HepG2 (cell line): ENCODE measurements at regions not wholly inside any gene's neighbourhood (a gene's known extent, or its start where the extent isn't known, plus 50 kb on each side); places are given as distances from the start of the nearest gene placed in this dataset.
A peak's percentile ranks its signal among the peaks of the same experiment; 100 is the strongest.

ENCODE experiments used
- AKAP8 ChIP-seq: sonication (generic); formaldehyde crosslinking; IDR thresholded peaks from 2 replicates; pipeline ENCODE4 v1.5.1; 2020; ENCODE audit warnings: mild to moderate bottlenecking, missing genetic modification reagents
- DMAP1 ChIP-seq: IDR thresholded peaks from 2 replicates; pipeline ENCODE4 v1.6.1; 2016
- ERF ChIP-seq: IDR thresholded peaks from 2 replicates; pipeline ENCODE4 v1.6.1; 2018; ENCODE audit warnings: missing biosample characterization, missing genetic modification reagents
- JUNB ChIP-seq: sonication (generic); formaldehyde crosslinking; IDR thresholded peaks from 2 replicates; pipeline ENCODE4 v1.8.0; 2022; ENCODE audit warnings: missing genetic modification reagents, mild to moderate bottlenecking, borderline replicate concordance
- KDM5B ChIP-seq: sonication (generic); formaldehyde crosslinking; IDR thresholded peaks from 2 replicates; pipeline ENCODE4 v1.4.0; 2020; ENCODE audit warnings: missing genetic modification reagents, mild to moderate bottlenecking, borderline replicate concordance
- KLF15 ChIP-seq: sonication (generic); formaldehyde crosslinking; IDR thresholded peaks from 2 replicates; pipeline ENCODE4 v1.8.1; 2023; ENCODE audit warnings: borderline replicate concordance, mild to moderate bottlenecking, inconsistent platforms, missing genetic modification reagents, mixed read lengths
- MIER3 ChIP-seq: IDR thresholded peaks from 2 replicates; pipeline ENCODE4 v1.6.1; 2016; ENCODE audit warnings: missing compliant biosample characterization, borderline replicate concordance
- RARA ChIP-seq: IDR thresholded peaks from 2 replicates; pipeline ENCODE4 v1.6.1; 2016; ENCODE audit warnings: missing genetic modification reagents, missing compliant biosample characterization
- RBFOX2 ChIP-seq: fragments of 200-400 bp; formaldehyde crosslinking; IDR thresholded peaks from 2 replicates; pipeline ENCODE4 v1.6.1; 2017; ENCODE audit warnings: low read depth, mild to moderate bottlenecking, low read length
- SNAPC2 ChIP-seq: sonication (generic); formaldehyde crosslinking; IDR thresholded peaks from 2 replicates; pipeline ENCODE4 v1.8.1; 2022; ENCODE audit warnings: mild to moderate bottlenecking, missing genetic modification reagents
- TBX2 ChIP-seq: sonication (generic); formaldehyde crosslinking; IDR thresholded peaks from 2 replicates; pipeline ENCODE4 v1.5.0; 2020; ENCODE audit warnings: missing genetic modification reagents, mild to moderate bottlenecking, borderline replicate concordance
- ZMYM3 ChIP-seq: sonication (generic); formaldehyde crosslinking; IDR thresholded peaks from 2 replicates; pipeline ENCODE4 v1.5.1; 2020; ENCODE audit warnings: mild to moderate bottlenecking, missing genetic modification reagents
- ZNF235 ChIP-seq: sonication (generic); formaldehyde crosslinking; IDR thresholded peaks from 2 replicates; pipeline ENCODE4 v1.8.1; 2023; ENCODE audit warnings: mild to moderate bottlenecking, missing genetic modification reagents, borderline replicate concordance
- ZNF251 ChIP-seq: sonication (generic); formaldehyde crosslinking; IDR thresholded peaks from 2 replicates; pipeline ENCODE4 v1.9.0; 2021; ENCODE audit warnings: mild to moderate bottlenecking, missing genetic modification reagents
- ZNF589 ChIP-seq: sonication (generic); formaldehyde crosslinking; conservative IDR thresholded peaks from 2 replicates; pipeline ENCODE4 v1.8.0; 2022; ENCODE audit warnings: mild to moderate bottlenecking, moderate library complexity, missing genetic modification reagents
- ZNF747 ChIP-seq: sonication (generic); formaldehyde crosslinking; IDR thresholded peaks from 2 replicates; pipeline ENCODE4 v1.8.1; 2023; ENCODE audit warnings: missing genetic modification reagents, mild to moderate bottlenecking, borderline replicate concordance
- ZNF792 ChIP-seq: IDR thresholded peaks from 2 replicates; pipeline ENCODE4 v1.6.1; 2016
- ZNF883 ChIP-seq: sonication (generic); formaldehyde crosslinking; IDR thresholded peaks from 2 replicates; pipeline ENCODE4 v1.5.1; 2020; ENCODE audit warnings: mild to moderate bottlenecking, missing genetic modification reagents; ENCODE audit errors: not compliant biosample characterization
- TF ChIP-seq, protein P1 (sequence below): sonication (generic); formaldehyde crosslinking; IDR thresholded peaks from 2 replicates; pipeline ENCODE4 v1.4.0; 2020; ENCODE audit warnings: missing genetic modification reagents
- TF ChIP-seq, protein P2 (sequence below): sonication (generic); IDR thresholded peaks from 2 replicates; pipeline ENCODE4 v1.6.1; 2016; ENCODE audit warnings: low read depth, borderline replicate concordance
- TF ChIP-seq, protein P3 (sequence below): sonication (generic); formaldehyde crosslinking; IDR thresholded peaks from 2 replicates; pipeline ENCODE4 v1.4.0; 2020; ENCODE audit warnings: missing genetic modification reagents
- TF ChIP-seq, protein P4 (sequence below): sonication (generic); formaldehyde crosslinking; IDR thresholded peaks from 2 replicates; pipeline ENCODE4 v1.4.0; 2020; ENCODE audit warnings: missing genetic modification reagents

DNA sequence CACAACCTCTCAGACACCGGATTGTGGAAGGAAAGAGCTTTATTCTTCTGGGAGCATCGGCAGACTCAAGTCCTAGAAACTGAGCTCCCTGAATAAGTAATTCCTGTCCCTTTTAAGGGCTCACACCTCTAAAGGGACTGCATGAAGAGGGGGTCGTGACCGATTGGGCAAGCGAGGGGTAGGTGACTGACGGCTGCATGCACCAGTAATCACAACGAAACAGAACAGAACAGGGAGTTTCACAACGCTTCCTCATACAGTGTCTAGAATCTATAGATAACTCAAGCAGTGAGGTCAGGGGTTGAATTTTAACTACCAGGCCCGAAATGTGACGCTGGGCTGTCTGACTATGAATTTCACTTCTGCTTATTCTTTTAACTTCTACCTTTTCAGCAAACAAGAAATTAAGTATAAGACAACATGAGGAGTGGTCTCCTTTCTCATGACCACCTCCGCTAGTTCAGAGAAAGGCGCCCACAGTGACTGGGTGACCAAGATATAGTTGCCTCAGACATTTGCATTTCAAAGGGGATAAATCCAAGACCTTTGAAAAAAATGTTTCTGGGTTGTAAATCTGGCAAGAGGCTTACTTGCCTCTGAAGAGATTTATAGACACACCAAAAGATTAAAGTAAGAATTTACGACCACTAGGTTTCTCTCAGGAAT lies 88.4 kb upstream of the ATF7IP2 start (continued):
- TF ChIP-seq KLF15 (no peak), ZNF235 (CRISPR knock-in tag) (no peak), RBFOX2 (no peak), ZNF589 (CRISPR knock-in tag) (no peak), ZMYM3 (CRISPR knock-in tag) (peak; percentile 76), MIER3 (CRISPR knock-in tag) (no peak), AKAP8 (CRISPR knock-in tag) (no peak), SNAPC2 (0 out of 2 replicates have a peak, but pooled peaks have one; percentile 49), ZNF792 (CRISPR knock-in tag) (peak; percentile 56; the same call in 1 of the 2 replicates), ERF (CRISPR knock-in tag) (no peak), DMAP1 (CRISPR knock-in tag) (no peak), ZNF747 (no peak), RARA (CRISPR knock-in tag) (peak; percentile 69), KDM5B (CRISPR knock-in tag) (no peak), ZNF883 (no peak), JUNB (no peak), ZNF251 (CRISPR knock-in tag) (no peak), TBX2 (CRISPR knock-in tag) (peak; percentile 61; the same call in 1 of the 2 replicates)
- TF ChIP-seq, protein P1, sequence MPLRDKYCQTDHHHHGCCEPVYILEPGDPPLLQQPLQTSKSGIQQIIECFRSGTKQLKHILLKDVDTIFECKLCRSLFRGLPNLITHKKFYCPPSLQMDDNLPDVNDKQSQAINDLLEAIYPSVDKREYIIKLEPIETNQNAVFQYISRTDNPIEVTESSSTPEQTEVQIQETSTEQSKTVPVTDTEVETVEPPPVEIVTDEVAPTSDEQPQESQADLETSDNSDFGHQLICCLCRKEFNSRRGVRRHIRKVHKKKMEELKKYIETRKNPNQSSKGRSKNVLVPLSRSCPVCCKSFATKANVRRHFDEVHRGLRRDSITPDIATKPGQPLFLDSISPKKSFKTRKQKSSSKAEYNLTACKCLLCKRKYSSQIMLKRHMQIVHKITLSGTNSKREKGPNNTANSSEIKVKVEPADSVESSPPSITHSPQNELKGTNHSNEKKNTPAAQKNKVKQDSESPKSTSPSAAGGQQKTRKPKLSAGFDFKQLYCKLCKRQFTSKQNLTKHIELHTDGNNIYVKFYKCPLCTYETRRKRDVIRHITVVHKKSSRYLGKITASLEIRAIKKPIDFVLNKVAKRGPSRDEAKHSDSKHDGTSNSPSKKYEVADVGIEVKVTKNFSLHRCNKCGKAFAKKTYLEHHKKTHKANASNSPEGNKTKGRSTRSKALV (CRISPR knock-in tag), result no peak
- TF ChIP-seq, protein P2, sequence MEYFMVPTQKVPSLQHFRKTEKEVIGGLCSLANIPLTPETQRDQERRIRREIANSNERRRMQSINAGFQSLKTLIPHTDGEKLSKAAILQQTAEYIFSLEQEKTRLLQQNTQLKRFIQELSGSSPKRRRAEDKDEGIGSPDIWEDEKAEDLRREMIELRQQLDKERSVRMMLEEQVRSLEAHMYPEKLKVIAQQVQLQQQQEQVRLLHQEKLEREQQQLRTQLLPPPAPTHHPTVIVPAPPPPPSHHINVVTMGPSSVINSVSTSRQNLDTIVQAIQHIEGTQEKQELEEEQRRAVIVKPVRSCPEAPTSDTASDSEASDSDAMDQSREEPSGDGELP, result no peak
- TF ChIP-seq, protein P3, sequence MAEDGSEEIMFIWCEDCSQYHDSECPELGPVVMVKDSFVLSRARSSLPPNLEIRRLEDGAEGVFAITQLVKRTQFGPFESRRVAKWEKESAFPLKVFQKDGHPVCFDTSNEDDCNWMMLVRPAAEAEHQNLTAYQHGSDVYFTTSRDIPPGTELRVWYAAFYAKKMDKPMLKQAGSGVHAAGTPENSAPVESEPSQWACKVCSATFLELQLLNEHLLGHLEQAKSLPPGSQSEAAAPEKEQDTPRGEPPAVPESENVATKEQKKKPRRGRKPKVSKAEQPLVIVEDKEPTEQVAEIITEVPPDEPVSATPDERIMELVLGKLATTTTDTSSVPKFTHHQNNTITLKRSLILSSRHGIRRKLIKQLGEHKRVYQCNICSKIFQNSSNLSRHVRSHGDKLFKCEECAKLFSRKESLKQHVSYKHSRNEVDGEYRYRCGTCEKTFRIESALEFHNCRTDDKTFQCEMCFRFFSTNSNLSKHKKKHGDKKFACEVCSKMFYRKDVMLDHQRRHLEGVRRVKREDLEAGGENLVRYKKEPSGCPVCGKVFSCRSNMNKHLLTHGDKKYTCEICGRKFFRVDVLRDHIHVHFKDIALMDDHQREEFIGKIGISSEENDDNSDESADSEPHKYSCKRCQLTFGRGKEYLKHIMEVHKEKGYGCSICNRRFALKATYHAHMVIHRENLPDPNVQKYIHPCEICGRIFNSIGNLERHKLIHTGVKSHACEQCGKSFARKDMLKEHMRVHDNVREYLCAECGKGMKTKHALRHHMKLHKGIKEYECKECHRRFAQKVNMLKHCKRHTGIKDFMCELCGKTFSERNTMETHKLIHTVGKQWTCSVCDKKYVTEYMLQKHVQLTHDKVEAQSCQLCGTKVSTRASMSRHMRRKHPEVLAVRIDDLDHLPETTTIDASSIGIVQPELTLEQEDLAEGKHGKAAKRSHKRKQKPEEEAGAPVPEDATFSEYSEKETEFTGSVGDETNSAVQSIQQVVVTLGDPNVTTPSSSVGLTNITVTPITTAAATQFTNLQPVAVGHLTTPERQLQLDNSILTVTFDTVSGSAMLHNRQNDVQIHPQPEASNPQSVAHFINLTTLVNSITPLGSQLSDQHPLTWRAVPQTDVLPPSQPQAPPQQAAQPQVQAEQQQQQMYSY, result no peak
- TF ChIP-seq, protein P4, sequence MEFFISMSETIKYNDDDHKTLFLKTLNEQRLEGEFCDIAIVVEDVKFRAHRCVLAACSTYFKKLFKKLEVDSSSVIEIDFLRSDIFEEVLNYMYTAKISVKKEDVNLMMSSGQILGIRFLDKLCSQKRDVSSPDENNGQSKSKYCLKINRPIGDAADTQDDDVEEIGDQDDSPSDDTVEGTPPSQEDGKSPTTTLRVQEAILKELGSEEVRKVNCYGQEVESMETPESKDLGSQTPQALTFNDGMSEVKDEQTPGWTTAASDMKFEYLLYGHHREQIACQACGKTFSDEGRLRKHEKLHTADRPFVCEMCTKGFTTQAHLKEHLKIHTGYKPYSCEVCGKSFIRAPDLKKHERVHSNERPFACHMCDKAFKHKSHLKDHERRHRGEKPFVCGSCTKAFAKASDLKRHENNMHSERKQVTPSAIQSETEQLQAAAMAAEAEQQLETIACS (CRISPR knock-in tag), result no peak
